PC-9 (cell line): ENCODE measurements at regions not wholly inside any gene's neighbourhood (a gene's known extent, or its start where the extent isn't known, plus 50 kb on each side); places are given as distances from the start of the nearest gene placed in this dataset.

Source experiments
- BruUV-seq: library from RNA; stranded (reverse); fragments of 400-500 nt; replicated peaks from 2 replicates; lab custom pipeline; 2021; lab: Mats Ljungman, UMichigan
- CTCF ChIA-PET: fragments of 300-600 bp; sonication (Branson Sonifier 250); formaldehyde crosslinking; loops from one replicate; lab custom pipeline; 2022; ENCODE audit warnings: antibody characterized with exemption; lab: Charles Lee
- POLR2A ChIA-PET: fragments of 300-600 bp; sonication (Branson Sonifier 250); formaldehyde crosslinking; loops from one replicate; lab custom pipeline; 2022; ENCODE audit warnings: antibody characterized with exemption; ENCODE audit not compliant: unreplicated experiment; lab: Charles Lee
- DNase-seq, 2 experiments: peaks; one replicate each; pipeline versions ENCODE4 v3.0.0 to v3.0.0-alpha.2; 2015 to 2022; ENCODE audit warnings: mixed read lengths in 1 of 2
- H2AFZ ChIP-seq: fragments of 200-600 bp; sonication (generic); 2 replicates; pipeline ENCODE4 v1.8.1; 2017; ENCODE audit warnings: antibody characterized with exemption
- H3F3A ChIP-seq: fragments of 200-600 bp; sonication (generic); 2 replicates; pipeline ENCODE4 v1.8.1; 2017; ENCODE audit warnings: antibody characterized with exemption, mild to moderate bottlenecking, low read depth; ENCODE audit not compliant: insufficient read depth
- H3K27ac ChIP-seq: fragments of 200-600 bp; sonication (generic); 2 replicates; pipeline ENCODE4 v1.6.1; 2016; ENCODE audit warnings: mixed run types
- H3K27me3 ChIP-seq: fragments of 200-600 bp; sonication (generic); 2 replicates; pipeline ENCODE4 v1.6.1; 2016; ENCODE audit warnings: low read depth, mixed run types; ENCODE audit not compliant: insufficient read depth
- H3K36me3 ChIP-seq: fragments of 200-600 bp; sonication (generic); 2 replicates; pipeline ENCODE4 v1.6.1; 2016; ENCODE audit warnings: low read depth, mixed run types
- H3K4me1 ChIP-seq: fragments of 200-600 bp; sonication (generic); replicated peaks from 2 replicates; pipeline ENCODE4 v1.6.1; 2016; ENCODE audit warnings: mixed run types; ENCODE audit not compliant: insufficient read depth
- H3K4me2 ChIP-seq: fragments of 200-600 bp; sonication (generic); 2 replicates; pipeline ENCODE4 v1.6.1; 2017; ENCODE audit warnings: mixed run types
- H3K4me3 ChIP-seq: fragments of 200-600 bp; sonication (generic); 2 replicates; pipeline ENCODE4 v1.6.1; 2016; ENCODE audit warnings: mixed run types
- H3K79me2 ChIP-seq: fragments of 200-600 bp; sonication (generic); 2 replicates; pipeline ENCODE4 v1.6.1; 2017; ENCODE audit warnings: low read depth, mixed run types
- H3K9me2 ChIP-seq: fragments of 200-600 bp; sonication (generic); 2 replicates; pipeline ENCODE4 v1.8.1; 2017; ENCODE audit warnings: mild to moderate bottlenecking; ENCODE audit not compliant: insufficient read depth
- H3K9me3 ChIP-seq: fragments of 200-600 bp; sonication (generic); 2 replicates; pipeline ENCODE4 v1.8.1; 2016; ENCODE audit warnings: low read depth; ENCODE audit not compliant: insufficient read depth
- H4K20me1 ChIP-seq: fragments of 200-600 bp; sonication (generic); 2 replicates; pipeline ENCODE4 v1.8.1; 2017; ENCODE audit not compliant: insufficient read depth
- CTCF ChIP-seq: fragments of 200-600 bp; sonication (generic); conservative IDR thresholded peaks from 2 replicates; pipeline ENCODE4 v1.6.1; 2017; ENCODE audit warnings: mixed run types, antibody characterized with exemption, mild to moderate bottlenecking, moderate library complexity
- EZH2 ChIP-seq: fragments of 200-600 bp; sonication (generic); IDR thresholded peaks from 2 replicates; pipeline ENCODE4 v1.8.0; 2017; ENCODE audit warnings: antibody characterized with exemption, low read depth
- intact Hi-C: fragments of 100-400 bp; cut with micrococcal nuclease; formaldehyde crosslinking; loops from one replicate; pipeline ENCODE4 v1.10.0; 2022; ENCODE audit not compliant: unreplicated experiment

- Histone ChIP-seq H3K27me3 (no peaks in the 10 kb centered on the region), H3K79me2 (no peaks in the 10 kb centered on the region), H3K4me3 (no peak overlapping the region), H3K9me2 (no peaks in the 10 kb centered on the region; the same call in 1 of the 2 replicates), H2AFZ (no peak overlapping the region), H3K4me1 (no peaks in the 10 kb centered on the region), H3K9me3 (peaks cover 4% of the 10 kb centered on the region; the same call in 1 of the 2 replicates), H3K27ac (no peak overlapping the region), H4K20me1 (no peaks in the 10 kb centered on the region), H3F3A (no peaks in the 10 kb centered on the region), H3K4me2 (no peak overlapping the region), H3K36me3 (no peaks in the 10 kb centered on the region)
- intact Hi-C loops, result no loop called here
- ChIA-PET POLR2A (no interaction called here), CTCF (interaction anchor here (0.6 kb wide), 1 partner anchor 10 kb away, joined by 3 read pairs; no protein-coding TSS in a partner anchor)
- no TSS peak for BruUV-seq
- DNase-seq, result no peak
- TF ChIP-seq CTCF (no peak), EZH2 (no peak)
These were observed 213.1 kb downstream of the AEBP2 start for GRCh38 chr12:19652386-19652785.

DNA sequence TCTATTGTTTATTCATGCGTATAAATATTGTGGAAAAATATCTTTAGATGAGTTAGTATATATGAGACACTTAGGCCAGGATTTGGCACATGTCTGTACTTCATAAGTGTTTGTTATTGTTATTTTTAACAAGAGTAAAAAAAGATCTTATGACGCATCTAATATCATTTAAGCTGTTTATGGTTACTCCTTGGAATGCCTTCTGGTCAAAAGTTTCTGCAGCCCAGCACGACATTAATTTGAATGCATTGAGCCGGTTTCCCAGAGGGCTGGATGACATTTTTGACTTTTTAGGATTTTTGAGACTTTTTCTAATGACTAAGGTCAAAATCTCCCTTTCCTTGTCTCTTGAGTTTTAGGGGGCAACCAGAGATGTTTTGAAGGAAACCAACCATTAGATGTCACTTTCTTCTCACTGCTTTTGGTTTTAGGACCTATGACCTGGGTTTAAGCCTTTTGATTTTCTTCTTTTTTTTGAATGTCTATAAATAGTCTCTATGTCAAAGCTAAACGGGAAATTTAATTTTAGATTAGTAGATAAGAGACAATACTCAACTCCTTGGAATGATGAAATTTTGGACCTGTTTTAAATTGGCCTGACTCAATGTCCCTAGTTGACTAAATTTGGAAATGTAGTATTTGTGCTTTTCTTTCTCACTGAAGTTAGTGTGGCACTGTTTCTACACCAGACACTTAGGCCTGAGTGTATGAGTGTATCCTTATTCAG lies 215.5 kb downstream of the AEBP2 start:
- H3K36me3 ChIP-seq, result no peaks in the 10 kb centered on the region
- no peaks in the 10 kb centered on the region; the same call in 1 of the 2 replicates for H3K9me2 ChIP-seq
- H3K9me3 ChIP-seq, result no peaks in the 10 kb centered on the region
- H3K79me2 ChIP-seq, result no peaks in the 10 kb centered on the region
- POLR2A ChIA-PET, result no interaction called here
- BruUV-seq, result no TSS peak
- no peaks in the 10 kb centered on the region for H3K27me3 ChIP-seq
- H3F3A ChIP-seq, result no peaks in the 10 kb centered on the region
- no peak overlapping the region for H3K4me3 ChIP-seq
- H3K4me2 ChIP-seq, result no peak overlapping the region
- H4K20me1 ChIP-seq, result no peaks in the 10 kb centered on the region
- no peak for DNase-seq
- TF ChIP-seq CTCF, result no peak
- no peak for TF ChIP-seq EZH2
- CTCF ChIA-PET, result no interaction called here
- no peak overlapping the region for H2AFZ ChIP-seq
- intact Hi-C loops, result no loop called here
- no peaks in the 10 kb centered on the region for H3K4me1 ChIP-seq
- H3K27ac ChIP-seq, result no peak overlapping the region

- no peak overlapping the region for H2AFZ ChIP-seq
- H3K9me3 ChIP-seq, result no peaks in the 10 kb centered on the region
- POLR2A ChIA-PET, result no interaction called here
- no peak overlapping the region for H3K4me3 ChIP-seq
- H3K9me2 ChIP-seq, result no peaks in the 10 kb centered on the region; the same call in 1 of the 2 replicates
- no peaks in the 10 kb centered on the region for H3K36me3 ChIP-seq
- intact Hi-C loops, result no loop called here
- H3K4me1 ChIP-seq, result no peaks in the 10 kb centered on the region
- H3K27ac ChIP-seq, result no peak overlapping the region
- no peaks in the 10 kb centered on the region for H3K79me2 ChIP-seq
- no peaks in the 10 kb centered on the region for H4K20me1 ChIP-seq
- no peaks in the 10 kb centered on the region for H3K27me3 ChIP-seq
- CTCF ChIA-PET, result interaction anchor here (0.6 kb wide), 1 partner anchor 1257 kb away, joined by 3 read pairs; no protein-coding TSS in a partner anchor
- TF ChIP-seq EZH2 (no peak), CTCF (no peak)
- H3K4me2 ChIP-seq, result no peak overlapping the region
- no TSS peak for BruUV-seq
- no peak for DNase-seq
- no peaks in the 10 kb centered on the region for H3F3A ChIP-seq
These were observed 217.9 kb downstream of the AEBP2 start for GRCh38 chr12:19657118-19657731.
